ENCODE measurements at regions not wholly inside any gene's neighbourhood (a gene's known extent, or its start where the extent isn't known, plus 50 kb on each side); places are given as distances from the start of the nearest gene placed in this dataset.
A peak's percentile ranks its signal among the peaks of the same experiment; 100 is the strongest.

DNA sequence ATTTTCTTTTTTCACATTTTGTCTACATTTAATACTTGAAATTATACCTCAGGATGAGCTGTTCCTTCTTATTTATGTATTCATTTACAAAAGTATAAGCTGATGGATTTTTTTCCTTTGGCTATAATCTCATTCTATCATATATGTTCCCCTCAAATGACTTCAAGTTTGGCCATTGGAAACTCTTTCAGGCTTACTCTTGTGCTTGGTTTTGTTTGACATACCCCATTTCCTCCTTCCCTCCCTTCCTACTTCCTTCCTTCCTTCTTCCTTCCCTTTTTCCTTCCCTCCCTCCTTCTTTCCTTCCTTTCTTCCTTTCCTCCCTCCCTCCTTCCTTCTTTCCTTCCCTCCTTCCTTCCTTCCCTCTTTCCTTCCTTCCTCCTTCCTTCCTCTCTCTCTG, 697.1 kb upstream of the ARPP21 start:
- no peak overlapping the region for H3K4me3 ChIP-seq
- no peaks in the 10 kb centered on the region for H3F3A ChIP-seq (replicated peaks; ENCODE audit: low read depth)
- Mint-ChIP-seq H3K27me3 (ENCODE audit: insufficient read depth, low read depth, poor library complexity) (no peaks in the 10 kb centered on the region), H3K4me1 (no peaks in the 10 kb centered on the region), H3K27ac (no peak overlapping the region), H3K4me3 (no peak overlapping the region), H3K36me3 (ENCODE audit: low read depth) (no peaks in the 10 kb centered on the region), H3K9me3 (peaks cover 3% of the 10 kb centered on the region; the same call in 1 of the 3 replicates)
- no peak overlapping the region for H3K27ac ChIP-seq (ENCODE audit: low read depth)
- no peaks in the 10 kb centered on the region for H3K9me2 ChIP-seq (ENCODE audit: insufficient read depth)
- no peaks in the 10 kb centered on the region for H3K36me3 ChIP-seq (ENCODE audit: insufficient read depth)
- ATAC-seq (no peak), DNase-seq (ENCODE audit: low spot score) (no peak)
- H3K4me1 ChIP-seq (ENCODE audit: insufficient read depth): no peaks in the 10 kb centered on the region
- TF ChIP-seq, protein P1, sequence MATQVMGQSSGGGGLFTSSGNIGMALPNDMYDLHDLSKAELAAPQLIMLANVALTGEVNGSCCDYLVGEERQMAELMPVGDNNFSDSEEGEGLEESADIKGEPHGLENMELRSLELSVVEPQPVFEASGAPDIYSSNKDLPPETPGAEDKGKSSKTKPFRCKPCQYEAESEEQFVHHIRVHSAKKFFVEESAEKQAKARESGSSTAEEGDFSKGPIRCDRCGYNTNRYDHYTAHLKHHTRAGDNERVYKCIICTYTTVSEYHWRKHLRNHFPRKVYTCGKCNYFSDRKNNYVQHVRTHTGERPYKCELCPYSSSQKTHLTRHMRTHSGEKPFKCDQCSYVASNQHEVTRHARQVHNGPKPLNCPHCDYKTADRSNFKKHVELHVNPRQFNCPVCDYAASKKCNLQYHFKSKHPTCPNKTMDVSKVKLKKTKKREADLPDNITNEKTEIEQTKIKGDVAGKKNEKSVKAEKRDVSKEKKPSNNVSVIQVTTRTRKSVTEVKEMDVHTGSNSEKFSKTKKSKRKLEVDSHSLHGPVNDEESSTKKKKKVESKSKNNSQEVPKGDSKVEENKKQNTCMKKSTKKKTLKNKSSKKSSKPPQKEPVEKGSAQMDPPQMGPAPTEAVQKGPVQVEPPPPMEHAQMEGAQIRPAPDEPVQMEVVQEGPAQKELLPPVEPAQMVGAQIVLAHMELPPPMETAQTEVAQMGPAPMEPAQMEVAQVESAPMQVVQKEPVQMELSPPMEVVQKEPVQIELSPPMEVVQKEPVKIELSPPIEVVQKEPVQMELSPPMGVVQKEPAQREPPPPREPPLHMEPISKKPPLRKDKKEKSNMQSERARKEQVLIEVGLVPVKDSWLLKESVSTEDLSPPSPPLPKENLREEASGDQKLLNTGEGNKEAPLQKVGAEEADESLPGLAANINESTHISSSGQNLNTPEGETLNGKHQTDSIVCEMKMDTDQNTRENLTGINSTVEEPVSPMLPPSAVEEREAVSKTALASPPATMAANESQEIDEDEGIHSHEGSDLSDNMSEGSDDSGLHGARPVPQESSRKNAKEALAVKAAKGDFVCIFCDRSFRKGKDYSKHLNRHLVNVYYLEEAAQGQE (IDR thresholded peaks at IDR 0.05; ENCODE audit: unreplicated experiment): no peak
- TF ChIP-seq, protein P2, sequence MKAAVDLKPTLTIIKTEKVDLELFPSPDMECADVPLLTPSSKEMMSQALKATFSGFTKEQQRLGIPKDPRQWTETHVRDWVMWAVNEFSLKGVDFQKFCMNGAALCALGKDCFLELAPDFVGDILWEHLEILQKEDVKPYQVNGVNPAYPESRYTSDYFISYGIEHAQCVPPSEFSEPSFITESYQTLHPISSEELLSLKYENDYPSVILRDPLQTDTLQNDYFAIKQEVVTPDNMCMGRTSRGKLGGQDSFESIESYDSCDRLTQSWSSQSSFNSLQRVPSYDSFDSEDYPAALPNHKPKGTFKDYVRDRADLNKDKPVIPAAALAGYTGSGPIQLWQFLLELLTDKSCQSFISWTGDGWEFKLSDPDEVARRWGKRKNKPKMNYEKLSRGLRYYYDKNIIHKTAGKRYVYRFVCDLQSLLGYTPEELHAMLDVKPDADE (IDR thresholded peaks at IDR 0.05): no peak
- TF ChIP-seq ZNF114 (CRISPR knock-in tag; IDR thresholded peaks at IDR 0.05): no peak
- no peak for TF ChIP-seq EZH2phosphoT487 (IDR thresholded peaks at IDR 0.05; ENCODE audit: unreplicated experiment)
- H4K20me1 ChIP-seq (replicated peaks; ENCODE audit: insufficient read depth): no peaks in the 10 kb centered on the region
- H3K79me2 ChIP-seq (replicated peaks; ENCODE audit: insufficient read depth): no peaks in the 10 kb centered on the region
- no peaks in the 10 kb centered on the region for H3K27me3 ChIP-seq (ENCODE audit: insufficient read depth)
- no peak overlapping the region for H3K4me2 ChIP-seq
- H2AFZ ChIP-seq: no peak overlapping the region

DNA sequence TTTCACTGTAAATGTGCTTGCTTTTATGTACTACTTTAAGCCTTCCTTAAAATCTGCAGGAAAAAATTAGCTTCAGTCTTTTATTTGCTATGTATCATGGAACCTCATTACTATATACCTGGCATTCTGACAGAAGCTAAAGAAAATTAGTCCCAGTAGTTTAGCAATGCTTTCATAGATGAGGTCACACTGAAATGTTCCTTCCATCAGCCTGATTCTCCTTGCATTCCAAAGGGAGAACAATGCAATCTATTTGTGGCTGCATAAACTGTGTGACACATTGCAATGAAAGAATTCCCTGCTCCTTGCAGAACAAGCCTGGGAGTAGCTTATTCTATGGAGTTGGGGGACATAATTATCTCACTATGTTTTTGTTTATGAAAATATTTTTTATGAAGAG, 691.5 kb upstream of the ARPP21 start:
- Histone ChIP-seq H4K20me1 (replicated peaks; ENCODE audit: insufficient read depth) (no peaks in the 10 kb centered on the region), H3K9me2 (ENCODE audit: insufficient read depth) (no peaks in the 10 kb centered on the region), H3K4me1 (ENCODE audit: insufficient read depth) (no peaks in the 10 kb centered on the region), H3K4me2 (no peak overlapping the region), H3K27ac (ENCODE audit: low read depth) (no peak overlapping the region), H3K27me3 (ENCODE audit: insufficient read depth) (no peaks in the 10 kb centered on the region), H2AFZ (no peak overlapping the region), H3K79me2 (replicated peaks; ENCODE audit: insufficient read depth) (no peaks in the 10 kb centered on the region), H3F3A (replicated peaks; ENCODE audit: low read depth) (no peaks in the 10 kb centered on the region), H3K36me3 (ENCODE audit: insufficient read depth) (no peaks in the 10 kb centered on the region), H3K4me3 (no peak overlapping the region)
- no peaks in the 10 kb centered on the region for H3K36me3 Mint-ChIP-seq (ENCODE audit: low read depth)
- DNase-seq (ENCODE audit: low spot score): peak; percentile 27
- no peaks in the 10 kb centered on the region for H3K9me3 Mint-ChIP-seq
- no peak overlapping the region for H3K4me3 Mint-ChIP-seq
- ATAC-seq: no peak; the same call in 2 of the 3 replicates
- H3K27me3 Mint-ChIP-seq (ENCODE audit: insufficient read depth, low read depth, poor library complexity): no peaks in the 10 kb centered on the region
- no peaks in the 10 kb centered on the region for H3K4me1 Mint-ChIP-seq
- H3K27ac Mint-ChIP-seq: no peak overlapping the region
- TF ChIP-seq CREB1 (CRISPR knock-in tag; IDR thresholded peaks at IDR 0.05; ENCODE audit: low read depth): no peak
- TF ChIP-seq, protein P1 (IDR thresholded peaks at IDR 0.05; ENCODE audit: unreplicated experiment): no peak
- TF ChIP-seq, protein P3, sequence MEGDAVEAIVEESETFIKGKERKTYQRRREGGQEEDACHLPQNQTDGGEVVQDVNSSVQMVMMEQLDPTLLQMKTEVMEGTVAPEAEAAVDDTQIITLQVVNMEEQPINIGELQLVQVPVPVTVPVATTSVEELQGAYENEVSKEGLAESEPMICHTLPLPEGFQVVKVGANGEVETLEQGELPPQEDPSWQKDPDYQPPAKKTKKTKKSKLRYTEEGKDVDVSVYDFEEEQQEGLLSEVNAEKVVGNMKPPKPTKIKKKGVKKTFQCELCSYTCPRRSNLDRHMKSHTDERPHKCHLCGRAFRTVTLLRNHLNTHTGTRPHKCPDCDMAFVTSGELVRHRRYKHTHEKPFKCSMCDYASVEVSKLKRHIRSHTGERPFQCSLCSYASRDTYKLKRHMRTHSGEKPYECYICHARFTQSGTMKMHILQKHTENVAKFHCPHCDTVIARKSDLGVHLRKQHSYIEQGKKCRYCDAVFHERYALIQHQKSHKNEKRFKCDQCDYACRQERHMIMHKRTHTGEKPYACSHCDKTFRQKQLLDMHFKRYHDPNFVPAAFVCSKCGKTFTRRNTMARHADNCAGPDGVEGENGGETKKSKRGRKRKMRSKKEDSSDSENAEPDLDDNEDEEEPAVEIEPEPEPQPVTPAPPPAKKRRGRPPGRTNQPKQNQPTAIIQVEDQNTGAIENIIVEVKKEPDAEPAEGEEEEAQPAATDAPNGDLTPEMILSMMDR (conservative IDR thresholded peaks at IDR 0.05; ENCODE audit: low read depth in 2 of 2): no peak
- TF ChIP-seq ZNF331 (CRISPR knock-in tag; IDR thresholded peaks at IDR 0.05; ENCODE audit: low read depth): no peak
- no peak for TF ChIP-seq NANOG (IDR thresholded peaks at IDR 0.05; ENCODE audit: borderline replicate concordance)
- TF ChIP-seq EZH2 (IDR thresholded peaks at IDR 0.05; ENCODE audit: low read depth, unreplicated experiment): no peak
- no peak for TF ChIP-seq EZH2phosphoT487 (IDR thresholded peaks at IDR 0.05; ENCODE audit: unreplicated experiment)

All from GM23338 (cell line).